Lower leg skin (tissue), 3 donors: ENCODE measurements at regions not wholly inside any gene's neighbourhood (a gene's known extent, or its start where the extent isn't known, plus 50 kb on each side); places are given as distances from the start of the nearest gene placed in this dataset.

Experiments used
- CTCF ChIP-seq, 3 donors: fragments of 450-650 bp; IDR thresholded peaks; one replicate each; pipeline ENCODE4 v1.5.1; 2016; ENCODE audit warnings: antibody characterized with exemption in 3 of 3, mild to moderate bottlenecking in 3 of 3, moderate library complexity in 2 of 3
- POLR2A ChIP-seq, 2 donors: fragments of 450-650 bp; IDR thresholded peaks; one replicate each; pipeline ENCODE4 v1.6.1; 2016 to 2017; ENCODE audit warnings: antibody characterized with exemption in 2 of 2, mild to moderate bottlenecking in 1 of 2, moderate library complexity in 1 of 2

DNA sequence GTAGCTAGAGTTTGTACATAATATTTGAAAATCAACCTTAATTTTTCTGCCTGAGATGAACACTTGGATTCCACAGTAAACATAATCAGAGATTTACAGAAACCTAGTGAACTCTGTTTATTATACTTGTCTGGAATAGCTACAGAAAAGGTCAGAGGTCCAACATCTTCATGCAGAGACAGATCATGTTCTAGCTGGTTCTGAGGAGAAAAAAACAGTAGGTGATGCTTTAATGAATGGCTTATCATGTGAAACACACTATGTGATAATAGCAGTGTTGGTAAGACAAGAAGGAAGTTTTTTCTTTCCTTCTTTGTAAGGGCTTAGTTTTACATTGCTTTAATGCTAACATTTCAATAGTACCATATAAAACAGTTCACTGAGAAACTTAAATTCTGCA is 846.4 kb upstream of the ZEB2 start:
- no peak for TF ChIP-seq CTCF (IDR thresholded peaks at IDR 0.05)
- no peak for TF ChIP-seq POLR2A (IDR thresholded peaks at IDR 0.05)
